Choroid plexus epithelial cell (primary cell): ENCODE measurements at regions not wholly inside any gene's neighbourhood (a gene's known extent, or its start where the extent isn't known, plus 50 kb on each side); places are given as distances from the start of the nearest gene placed in this dataset.
"Not testable (repeated sequence)": the region's sequence is repeated elsewhere in the genome, so short reads cannot be mapped to it uniquely, and the experiment has no call there.

Experiments
- DNase-seq: peaks from one replicate; pipeline ENCODE4 v3.0.0-alpha.2; 2010; ENCODE audit warnings: low read depth
- H3K4me3 ChIP-seq: 2 replicates; pipeline ENCODE4 v1.5.1; 2011; ENCODE audit warnings: low read depth, mild to moderate bottlenecking, control low read depth, low read length, moderate library complexity
- CTCF ChIP-seq: conservative IDR thresholded peaks from 2 replicates; pipeline ENCODE4 v1.5.1; 2011; ENCODE audit warnings: low read depth, mild to moderate bottlenecking, control low read depth, inconsistent platforms, low read length, moderate library complexity

- H3K4me3 ChIP-seq: no peak overlapping the region
- TF ChIP-seq CTCF: no peak
- DNase-seq: no peak
Observed at GRCh38 chr10:89975771-89976170, 274.4 kb downstream of the KIF20B start.

GRCh38 chr10:89978081-89978480 is 276.7 kb downstream of the KIF20B start:
- TF ChIP-seq CTCF: no peak
- no peak overlapping the region for H3K4me3 ChIP-seq
- DNase-seq: no peak

GRCh38 chr10:89979726-89980125 is 278.3 kb downstream of the KIF20B start:
- TF ChIP-seq CTCF: no peak
- no peak overlapping the region for H3K4me3 ChIP-seq
- no peak for DNase-seq

- no peak overlapping the region for H3K4me3 ChIP-seq
- DNase-seq: no peak
- TF ChIP-seq CTCF: no peak
Observed at GRCh38 chr10:89980166-89980565, 278.8 kb downstream of the KIF20B start.

- H3K4me3 ChIP-seq: no peak overlapping the region
- DNase-seq: peak; percentile 29
- no peak for TF ChIP-seq CTCF
Observed at GRCh38 chr10:89981891-89982290, 280.5 kb downstream of the KIF20B start.

- no peak for TF ChIP-seq CTCF
- no peak overlapping the region for H3K4me3 ChIP-seq
- DNase-seq: no peak
Observed at GRCh38 chr10:89985446-89985845, 284.1 kb downstream of the KIF20B start.

- DNase-seq, H3K4me3 ChIP-seq: not testable (repeated sequence)
Observed at GRCh38 chr10:89988361-89988760, 287.0 kb downstream of the KIF20B start.

GRCh38 chr10:89992575-89992974 is 291.2 kb downstream of the KIF20B start:
- H3K4me3 ChIP-seq: no peak overlapping the region
- no peak for DNase-seq
- no peak for TF ChIP-seq CTCF
